ENCODE measurements at regions not wholly inside any gene's neighbourhood (a gene's known extent, or its start where the extent isn't known, plus 50 kb on each side); places are given as distances from the start of the nearest gene placed in this dataset.

GRCh38 chr1:209383907-209384709 is 199.4 kb upstream of the CAMK1G start:
- ChIA-PET POLR2A (no interaction called here), CTCF (interaction anchor here (1.0 to 1.6 kb wide), 5 partner anchors 12 to 51 kb away, joined by 3 to 6 read pairs (median 4); no protein-coding TSS in a partner anchor)
- no peak for DNase-seq (ENCODE audit: low read depth, low spot score)
- H3K4me3 ChIP-seq (ENCODE audit: low read depth, low read length): no peak overlapping the region
- TF ChIP-seq CTCF (IDR thresholded peaks at IDR 0.05; ENCODE audit: insufficient read depth, low read length, missing control alignments): no peak

- no peak for DNase-seq (ENCODE audit: low read depth, low spot score)
- TF ChIP-seq CTCF (IDR thresholded peaks at IDR 0.05; ENCODE audit: insufficient read depth, low read length, missing control alignments): no peak
- ChIA-PET POLR2A (no interaction called here), CTCF (interaction anchor here (1.3 to 3.8 kb wide), 7 partner anchors 8 to 137 kb away, joined by 3 to 27 read pairs (median 4); no protein-coding TSS in a partner anchor)
- H3K4me3 ChIP-seq (ENCODE audit: low read depth, low read length): no peak overlapping the region
Observed at GRCh38 chr1:209384710-209385550, 198.6 kb upstream of the CAMK1G start.

GRCh38 chr1:209386156-209386555 is 197.4 kb upstream of the CAMK1G start:
- TF ChIP-seq CTCF (IDR thresholded peaks at IDR 0.05; ENCODE audit: insufficient read depth, low read length, missing control alignments): no peak
- H3K4me3 ChIP-seq (ENCODE audit: low read depth, low read length): no peak overlapping the region
- DNase-seq (ENCODE audit: low read depth, low spot score): no peak
- ChIA-PET POLR2A (no interaction called here), CTCF (interaction anchor here (1.5 to 3.8 kb wide), 4 partner anchors 9 to 138 kb away, joined by 3 to 27 read pairs (median 4); no protein-coding TSS in a partner anchor)

- CTCF ChIA-PET: interaction anchor here (0.9 to 3.8 kb wide), 4 partner anchors 10 to 182 kb away, joined by 3 to 27 read pairs (median 3); no protein-coding TSS in a partner anchor
Observed at GRCh38 chr1:209387271-209387968, 196.1 kb upstream of the CAMK1G start.

GRCh38 chr1:209387969-209388329 is 195.6 kb upstream of the CAMK1G start:
- DNase-seq (ENCODE audit: low read depth, low spot score): no peak

More at GRCh38 chr1:209387271-209387968, 196.1 kb upstream of the CAMK1G start:
- POLR2A ChIA-PET: interaction anchor here (0.7 to 1.3 kb wide), 3 partner anchors 19 to 196 kb away, joined by 3 to 4 read pairs (median 4); partner anchors contain the start of gene CAMK1G
- no peak for DNase-seq (ENCODE audit: low read depth, low spot score)
- no peak for TF ChIP-seq CTCF (IDR thresholded peaks at IDR 0.05; ENCODE audit: insufficient read depth, low read length, missing control alignments)
- no peak overlapping the region for H3K4me3 ChIP-seq (ENCODE audit: low read depth, low read length)

More at GRCh38 chr1:209387969-209388329, 195.6 kb upstream of the CAMK1G start:
- POLR2A ChIA-PET: interaction anchor here (0.7 to 1.3 kb wide), 3 partner anchors 18 to 195 kb away, joined by 3 to 4 read pairs (median 4); partner anchors contain the start of gene CAMK1G
- H3K4me3 ChIP-seq (ENCODE audit: low read depth, low read length): no peak overlapping the region
- CTCF ChIA-PET: interaction anchor here (0.9 to 3.8 kb wide), 3 partner anchors 11 to 182 kb away, joined by 3 to 27 read pairs (median 9); no protein-coding TSS in a partner anchor
- no peak for TF ChIP-seq CTCF (IDR thresholded peaks at IDR 0.05; ENCODE audit: insufficient read depth, low read length, missing control alignments)

All from AG04449 (cell line).